NCI-H146 treated with DMSO at 0.1 percent for 48 hours (cell line): ENCODE measurements at regions not wholly inside any gene's neighbourhood (a gene's known extent, or its start where the extent isn't known, plus 50 kb on each side); places are given as distances from the start of the nearest gene placed in this dataset.
"Not testable (repeated sequence)": the region's sequence is repeated elsewhere in the genome, so short reads cannot be mapped to it uniquely, and the experiment has no call there.

Experiments
- DNase-seq: peaks from one replicate; lab custom pipeline; 2025; ENCODE audit not compliant: unreplicated experiment; lab: John Stamatoyannopoulos, UW

- no peak for DNase-seq
These were observed 95.8 kb downstream of the ATXN3L start for GRCh38 chrX:13223868-13224567.

DNA sequence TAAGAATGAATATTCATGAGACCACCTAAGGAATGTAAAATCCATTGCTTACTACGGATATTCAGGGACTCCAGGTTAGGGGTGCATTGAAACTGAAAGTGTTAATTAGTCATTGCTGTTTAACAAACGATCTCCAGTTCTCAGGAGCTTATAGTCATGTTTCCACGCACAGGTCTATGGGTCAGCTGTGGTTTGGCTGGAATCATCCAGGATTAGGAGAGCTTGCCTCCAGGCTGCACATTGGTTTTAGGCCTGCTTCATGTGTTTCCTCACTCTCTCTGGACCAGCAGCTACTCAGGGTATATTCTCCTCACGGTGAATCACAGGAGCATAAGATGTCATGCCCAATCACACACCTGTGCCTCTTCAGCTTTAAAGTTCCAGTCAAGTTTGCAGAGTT lies 98.9 kb downstream of the ATXN3L start:
- DNase-seq = no peak

GRCh38 chrX:13219991-13220764 lies 99.7 kb downstream of the ATXN3L start:
- DNase-seq = no peak

DNA sequence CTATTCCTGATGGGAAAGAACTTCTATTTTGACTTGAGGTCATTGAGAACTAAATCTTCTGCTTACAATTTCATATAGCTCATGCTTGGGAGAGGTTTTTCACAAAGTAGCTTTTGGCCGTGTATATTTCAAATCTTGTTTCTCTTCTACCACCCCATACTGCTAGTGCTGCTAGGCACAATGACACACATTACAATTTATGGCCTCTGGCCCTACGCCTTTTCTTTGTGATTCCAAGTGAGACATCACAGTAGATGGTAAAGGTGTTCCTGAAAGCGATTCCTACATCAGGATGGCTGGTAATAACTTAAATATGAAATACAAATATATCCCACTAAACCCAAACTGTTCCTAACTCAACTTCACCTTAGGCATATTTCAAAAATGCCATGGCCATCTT lies 101.1 kb downstream of the ATXN3L start:
- DNase-seq = no peak

GRCh38 chrX:13216139-13216538 lies 103.7 kb downstream of the ATXN3L start:
- no peak for DNase-seq

GRCh38 chrX:13215729-13216128 lies 104.1 kb downstream of the ATXN3L start:
- no peak for DNase-seq

DNA sequence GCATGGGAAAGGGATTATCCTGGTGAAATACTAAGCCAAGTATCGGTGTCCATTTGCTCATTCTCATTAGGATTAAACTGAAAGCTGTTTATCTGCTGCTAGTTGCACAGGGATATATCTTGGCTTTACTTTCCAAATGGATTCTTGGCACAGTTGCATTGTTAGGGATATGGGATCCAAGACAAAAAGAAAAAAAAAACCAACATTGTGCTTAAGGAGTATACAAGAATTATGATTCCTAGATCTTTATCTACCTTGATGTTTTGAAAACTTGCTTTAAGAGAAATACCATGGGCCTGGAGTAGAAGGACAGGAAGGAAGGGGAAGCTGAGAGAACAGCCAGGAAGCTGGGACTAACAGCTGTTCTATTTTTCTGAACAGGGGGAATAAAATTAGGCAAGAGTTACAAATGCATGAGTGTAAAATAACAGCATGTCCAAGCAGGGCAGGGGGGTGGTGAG lies 107.6 kb downstream of the ATXN3L start:
- no peak for DNase-seq

DNA sequence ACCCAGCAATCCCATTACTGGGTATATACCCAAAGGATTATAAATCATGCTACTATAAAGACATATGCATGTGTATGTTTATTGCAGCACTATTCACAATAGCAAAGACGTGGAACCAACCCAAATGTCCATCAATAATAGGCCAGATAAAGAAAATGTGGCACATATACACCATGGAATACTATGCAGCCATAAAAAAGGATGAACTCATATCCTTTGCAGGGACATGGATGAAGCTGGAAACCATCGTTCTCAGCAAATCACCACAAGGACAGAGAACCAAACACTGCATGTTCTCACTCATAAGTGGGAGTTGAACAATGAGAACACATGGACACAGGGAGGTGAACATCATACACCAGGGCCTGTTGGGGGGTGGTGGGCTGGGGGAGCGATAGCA lies 109.7 kb downstream of the ATXN3L start:
- not testable (repeated sequence) for DNase-seq

GRCh38 chrX:13209704-13210103 lies 110.1 kb downstream of the ATXN3L start:
- DNase-seq = not testable (repeated sequence)

- no peak for DNase-seq
These were observed 111.4 kb downstream of the ATXN3L start for GRCh38 chrX:13208281-13208935.

DNA sequence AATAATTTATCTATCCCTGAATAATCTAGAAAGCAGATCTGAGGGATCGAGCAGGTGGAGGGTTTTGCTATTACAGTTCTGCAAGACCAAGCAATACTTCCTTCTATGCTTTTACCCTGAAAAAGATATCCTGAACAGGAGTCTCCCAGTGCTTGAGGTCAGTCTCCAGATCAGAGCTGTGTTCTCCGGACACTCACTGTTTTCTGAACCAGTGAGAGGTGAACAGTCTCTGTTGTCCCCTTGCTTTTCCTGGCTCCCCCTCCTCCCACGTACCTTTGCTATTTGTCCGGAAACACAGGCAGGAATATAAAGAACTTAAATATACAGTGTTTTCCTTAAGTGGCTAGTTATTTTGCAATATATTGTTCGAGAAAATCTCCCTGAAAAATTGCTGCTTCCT lies 116.6 kb downstream of the ATXN3L start:
- no peak for DNase-seq

- peak; percentile 73 for DNase-seq
These were observed 118.1 kb downstream of the ATXN3L start for GRCh38 chrX:13201605-13202219.

GRCh38 chrX:13200398-13200797 lies 119.5 kb downstream of the ATXN3L start:
- no peak for DNase-seq

- DNase-seq = no peak
These were observed 121.1 kb downstream of the ATXN3L start for GRCh38 chrX:13198762-13199064.

- no peak for DNase-seq
These were observed 121.6 kb downstream of the ATXN3L start for GRCh38 chrX:13198056-13198761.

DNA sequence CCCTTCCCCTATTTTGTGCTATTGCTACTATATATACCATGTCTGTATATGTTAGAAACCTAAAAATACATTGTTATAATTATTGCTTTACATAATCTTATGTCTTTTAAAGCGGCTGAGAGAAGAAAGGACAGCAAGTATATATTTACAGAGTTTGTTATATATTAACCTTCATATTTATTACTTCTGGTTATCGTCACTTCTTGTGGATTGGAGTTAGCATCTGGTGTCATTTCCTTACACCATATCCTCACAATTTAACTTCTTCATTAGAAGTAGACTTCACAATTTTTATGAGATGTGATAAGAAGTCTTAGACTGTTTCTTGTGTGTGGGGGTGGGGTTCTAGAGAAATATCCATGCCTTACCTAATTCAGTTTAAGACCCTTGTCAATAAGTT lies 123.1 kb downstream of the ATXN3L start:
- no peak for DNase-seq

DNA sequence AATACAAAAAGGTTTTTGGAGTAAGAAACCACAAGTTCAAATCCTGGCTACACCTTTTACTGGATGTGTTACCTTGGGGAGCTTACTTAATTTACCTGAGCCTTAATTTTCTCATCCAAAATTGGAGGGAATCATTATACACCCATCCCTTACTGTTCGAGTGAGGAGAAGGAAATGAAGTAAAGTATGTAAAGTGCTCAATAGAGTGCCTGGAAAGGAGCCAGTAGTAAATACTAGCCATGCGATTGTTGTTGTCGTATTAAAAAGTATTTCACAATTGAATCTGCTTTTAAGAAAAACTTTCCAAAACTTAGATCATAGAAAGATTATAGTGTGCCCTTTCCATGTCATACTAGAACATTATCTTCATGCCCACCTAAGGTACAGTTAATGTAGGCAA lies 124.5 kb downstream of the ATXN3L start:
- no peak for DNase-seq

DNA sequence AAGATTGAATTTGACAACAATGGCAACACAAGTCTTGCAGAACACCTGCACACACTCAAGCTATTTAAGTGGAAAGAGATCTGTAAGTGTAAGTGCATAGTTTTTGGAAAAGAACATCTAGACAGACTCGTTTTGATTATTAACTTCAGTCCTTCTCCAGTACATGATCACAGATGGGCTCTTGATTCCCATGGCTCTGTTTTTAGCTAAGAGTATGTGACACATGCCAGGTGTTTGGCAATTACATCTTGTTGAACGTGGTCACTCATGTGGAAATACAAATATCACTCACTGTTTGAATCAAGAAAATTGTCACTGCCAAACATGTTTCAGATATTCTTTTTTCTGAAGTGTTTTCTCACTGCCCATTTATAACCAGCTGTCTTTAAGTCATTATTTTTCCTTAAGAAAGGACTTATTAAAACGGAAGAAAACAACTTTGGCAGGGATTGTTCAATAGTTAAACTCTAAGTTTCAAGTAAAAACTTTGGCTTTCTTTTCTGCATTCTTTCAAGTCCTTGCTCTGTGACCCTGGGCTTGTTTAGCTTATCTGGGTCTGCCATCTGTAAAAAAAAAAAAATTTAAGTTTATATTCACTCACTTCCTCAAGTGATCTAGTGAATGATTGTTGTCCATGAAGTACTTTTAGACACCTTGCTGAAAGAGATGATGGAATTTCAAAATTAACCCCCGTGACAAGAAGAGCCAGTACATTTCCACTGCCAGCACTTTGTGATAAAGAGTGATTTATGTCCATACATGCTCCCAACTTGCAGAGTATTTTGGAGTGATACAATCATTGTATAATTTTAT lies 125.4 kb downstream of the ATXN3L start:
- DNase-seq = peak; percentile 84

GRCh38 chrX:13190051-13190450 lies 129.8 kb downstream of the ATXN3L start:
- DNase-seq = peak; percentile 13

- DNase-seq = no peak
These were observed 130.5 kb downstream of the ATXN3L start for GRCh38 chrX:13189380-13189779.
